SK-N-SH (cell line): ENCODE measurements at regions not wholly inside any gene's neighbourhood (a gene's known extent, or its start where the extent isn't known, plus 50 kb on each side); places are given as distances from the start of the nearest gene placed in this dataset.

Source experiments
- EP300 ChIP-seq, 2 experiments: IDR thresholded peaks; 2 replicates each; pipeline versions ENCODE4 v1.4.0 to v1.6.1; 2012; ENCODE audit warnings: borderline replicate concordance in 1 of 2, low read depth in 1 of 2, low read length in 1 of 2
- POLR2AphosphoS5 ChIP-seq: IDR thresholded peaks from 2 replicates; pipeline ENCODE4 v1.6.1; 2012; ENCODE audit warnings: low read depth, low read length
- RFX5 ChIP-seq: IDR thresholded peaks from 2 replicates; pipeline ENCODE4 v1.6.1; 2012; ENCODE audit warnings: mild to moderate bottlenecking, improper control_type of control experiment, low read length
- SIN3A ChIP-seq: IDR thresholded peaks from 2 replicates; pipeline ENCODE4 v1.6.1; 2012; ENCODE audit warnings: low read depth, mild to moderate bottlenecking, low read length, moderate library complexity, borderline replicate concordance
- TCF12 ChIP-seq: IDR thresholded peaks from 2 replicates; pipeline ENCODE4 v1.4.0; 2012
- ZBTB33 ChIP-seq: IDR thresholded peaks from 2 replicates; pipeline ENCODE4 v1.4.0; 2012; ENCODE audit warnings: low read depth, borderline replicate concordance
- TF ChIP-seq, protein P1 (sequence below): fragments of 200-600 bp; sonication (generic); IDR thresholded peaks from 2 replicates; pipeline ENCODE4 v1.6.1; 2017; ENCODE audit warnings: antibody characterized with exemption, mild to moderate bottlenecking, moderate library complexity
- TF ChIP-seq, protein P2 (sequence below): IDR thresholded peaks from 2 replicates; pipeline ENCODE4 v1.6.1; 2012; ENCODE audit warnings: mild to moderate bottlenecking, low read depth, low read length, moderate library complexity
- TF ChIP-seq, protein P3 (sequence below): IDR thresholded peaks from 2 replicates; pipeline ENCODE4 v1.4.0; 2012; ENCODE audit warnings: low read depth

GRCh38 chr4:156195914-156196313, 242.2 kb upstream of the CTSO start:
- TF ChIP-seq, protein P1, sequence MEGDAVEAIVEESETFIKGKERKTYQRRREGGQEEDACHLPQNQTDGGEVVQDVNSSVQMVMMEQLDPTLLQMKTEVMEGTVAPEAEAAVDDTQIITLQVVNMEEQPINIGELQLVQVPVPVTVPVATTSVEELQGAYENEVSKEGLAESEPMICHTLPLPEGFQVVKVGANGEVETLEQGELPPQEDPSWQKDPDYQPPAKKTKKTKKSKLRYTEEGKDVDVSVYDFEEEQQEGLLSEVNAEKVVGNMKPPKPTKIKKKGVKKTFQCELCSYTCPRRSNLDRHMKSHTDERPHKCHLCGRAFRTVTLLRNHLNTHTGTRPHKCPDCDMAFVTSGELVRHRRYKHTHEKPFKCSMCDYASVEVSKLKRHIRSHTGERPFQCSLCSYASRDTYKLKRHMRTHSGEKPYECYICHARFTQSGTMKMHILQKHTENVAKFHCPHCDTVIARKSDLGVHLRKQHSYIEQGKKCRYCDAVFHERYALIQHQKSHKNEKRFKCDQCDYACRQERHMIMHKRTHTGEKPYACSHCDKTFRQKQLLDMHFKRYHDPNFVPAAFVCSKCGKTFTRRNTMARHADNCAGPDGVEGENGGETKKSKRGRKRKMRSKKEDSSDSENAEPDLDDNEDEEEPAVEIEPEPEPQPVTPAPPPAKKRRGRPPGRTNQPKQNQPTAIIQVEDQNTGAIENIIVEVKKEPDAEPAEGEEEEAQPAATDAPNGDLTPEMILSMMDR, result no peak
- TF ChIP-seq EP300 (IDR thresholded peaks at IDR 0.05; ENCODE audit: borderline replicate concordance in 1 of 2, low read depth in 1 of 2, low read length in 1 of 2) (no peak), POLR2AphosphoS5 (no peak), SIN3A (no peak), TCF12 (no peak), ZBTB33 (no peak), RFX5 (no peak)
- TF ChIP-seq, protein P2, sequence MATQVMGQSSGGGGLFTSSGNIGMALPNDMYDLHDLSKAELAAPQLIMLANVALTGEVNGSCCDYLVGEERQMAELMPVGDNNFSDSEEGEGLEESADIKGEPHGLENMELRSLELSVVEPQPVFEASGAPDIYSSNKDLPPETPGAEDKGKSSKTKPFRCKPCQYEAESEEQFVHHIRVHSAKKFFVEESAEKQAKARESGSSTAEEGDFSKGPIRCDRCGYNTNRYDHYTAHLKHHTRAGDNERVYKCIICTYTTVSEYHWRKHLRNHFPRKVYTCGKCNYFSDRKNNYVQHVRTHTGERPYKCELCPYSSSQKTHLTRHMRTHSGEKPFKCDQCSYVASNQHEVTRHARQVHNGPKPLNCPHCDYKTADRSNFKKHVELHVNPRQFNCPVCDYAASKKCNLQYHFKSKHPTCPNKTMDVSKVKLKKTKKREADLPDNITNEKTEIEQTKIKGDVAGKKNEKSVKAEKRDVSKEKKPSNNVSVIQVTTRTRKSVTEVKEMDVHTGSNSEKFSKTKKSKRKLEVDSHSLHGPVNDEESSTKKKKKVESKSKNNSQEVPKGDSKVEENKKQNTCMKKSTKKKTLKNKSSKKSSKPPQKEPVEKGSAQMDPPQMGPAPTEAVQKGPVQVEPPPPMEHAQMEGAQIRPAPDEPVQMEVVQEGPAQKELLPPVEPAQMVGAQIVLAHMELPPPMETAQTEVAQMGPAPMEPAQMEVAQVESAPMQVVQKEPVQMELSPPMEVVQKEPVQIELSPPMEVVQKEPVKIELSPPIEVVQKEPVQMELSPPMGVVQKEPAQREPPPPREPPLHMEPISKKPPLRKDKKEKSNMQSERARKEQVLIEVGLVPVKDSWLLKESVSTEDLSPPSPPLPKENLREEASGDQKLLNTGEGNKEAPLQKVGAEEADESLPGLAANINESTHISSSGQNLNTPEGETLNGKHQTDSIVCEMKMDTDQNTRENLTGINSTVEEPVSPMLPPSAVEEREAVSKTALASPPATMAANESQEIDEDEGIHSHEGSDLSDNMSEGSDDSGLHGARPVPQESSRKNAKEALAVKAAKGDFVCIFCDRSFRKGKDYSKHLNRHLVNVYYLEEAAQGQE, result no peak
- TF ChIP-seq, protein P3, sequence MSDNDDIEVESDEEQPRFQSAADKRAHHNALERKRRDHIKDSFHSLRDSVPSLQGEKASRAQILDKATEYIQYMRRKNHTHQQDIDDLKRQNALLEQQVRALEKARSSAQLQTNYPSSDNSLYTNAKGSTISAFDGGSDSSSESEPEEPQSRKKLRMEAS, result no peak
